ENCODE measurements at regions not wholly inside any gene's neighbourhood (a gene's known extent, or its start where the extent isn't known, plus 50 kb on each side); places are given as distances from the start of the nearest gene placed in this dataset.

DNA sequence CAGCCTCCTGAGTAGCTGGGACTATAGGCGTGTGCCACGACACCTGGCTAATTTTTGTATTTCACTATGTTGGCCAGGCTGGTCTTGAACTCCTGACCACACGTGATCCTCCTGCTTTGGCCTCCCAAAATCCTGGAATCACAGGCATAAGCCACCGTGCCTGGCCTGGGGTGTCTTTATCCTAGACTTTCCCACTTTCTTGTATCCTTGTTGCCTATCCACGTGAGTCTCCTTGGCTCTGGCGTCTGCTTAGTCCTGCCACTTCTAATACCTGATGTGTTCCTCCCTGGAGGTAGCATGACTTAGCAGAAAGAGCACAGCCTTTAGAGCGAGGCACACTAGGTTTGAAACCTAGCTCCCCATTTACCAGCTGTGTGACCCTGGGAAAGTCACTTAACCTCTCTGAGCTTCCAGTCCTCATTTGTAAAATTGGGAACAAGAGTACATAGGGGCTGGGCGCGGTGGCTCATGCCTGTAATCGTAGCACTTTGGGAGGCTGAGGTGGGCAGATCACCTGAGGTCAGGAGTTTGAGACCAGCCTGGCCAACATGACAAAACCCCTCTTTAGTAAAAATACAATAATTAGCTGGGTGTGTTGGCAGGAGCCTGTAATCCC is 344.6 kb downstream of the TYW1 start:
- H3K36me3 ChIP-seq (ENCODE audit: insufficient read depth, low read length, poor library complexity, severe bottlenecking): no peaks in the 10 kb centered on the region
- H3K9me3 ChIP-seq (ENCODE audit: low read depth, low read length, poor library complexity, severe bottlenecking): no peaks in the 10 kb centered on the region
- TF ChIP-seq, protein P1, sequence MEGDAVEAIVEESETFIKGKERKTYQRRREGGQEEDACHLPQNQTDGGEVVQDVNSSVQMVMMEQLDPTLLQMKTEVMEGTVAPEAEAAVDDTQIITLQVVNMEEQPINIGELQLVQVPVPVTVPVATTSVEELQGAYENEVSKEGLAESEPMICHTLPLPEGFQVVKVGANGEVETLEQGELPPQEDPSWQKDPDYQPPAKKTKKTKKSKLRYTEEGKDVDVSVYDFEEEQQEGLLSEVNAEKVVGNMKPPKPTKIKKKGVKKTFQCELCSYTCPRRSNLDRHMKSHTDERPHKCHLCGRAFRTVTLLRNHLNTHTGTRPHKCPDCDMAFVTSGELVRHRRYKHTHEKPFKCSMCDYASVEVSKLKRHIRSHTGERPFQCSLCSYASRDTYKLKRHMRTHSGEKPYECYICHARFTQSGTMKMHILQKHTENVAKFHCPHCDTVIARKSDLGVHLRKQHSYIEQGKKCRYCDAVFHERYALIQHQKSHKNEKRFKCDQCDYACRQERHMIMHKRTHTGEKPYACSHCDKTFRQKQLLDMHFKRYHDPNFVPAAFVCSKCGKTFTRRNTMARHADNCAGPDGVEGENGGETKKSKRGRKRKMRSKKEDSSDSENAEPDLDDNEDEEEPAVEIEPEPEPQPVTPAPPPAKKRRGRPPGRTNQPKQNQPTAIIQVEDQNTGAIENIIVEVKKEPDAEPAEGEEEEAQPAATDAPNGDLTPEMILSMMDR (conservative IDR thresholded peaks at IDR 0.05; ENCODE audit: low read depth, low read length): no peak
- ChIA-PET POLR2A (ENCODE audit: low non-redundant PET) (no interaction called here), CTCF (no interaction called here)
- H3K27me3 ChIP-seq (replicated peaks; ENCODE audit: insufficient read depth, low read depth, low read length, poor library complexity): no peaks in the 10 kb centered on the region
- H3K4me3 ChIP-seq (ENCODE audit: low read depth, low read length, poor library complexity, severe bottlenecking): no peak overlapping the region
- intact Hi-C loops (cut with micrococcal nuclease; ENCODE audit: unreplicated experiment): no loop called here
- no peak overlapping the region for H3K27ac ChIP-seq (ENCODE audit: low read depth, low read length, poor library complexity, severe bottlenecking)
- no peaks in the 10 kb centered on the region for H3K4me1 ChIP-seq (ENCODE audit: insufficient read depth, low read length, poor library complexity, severe bottlenecking)
- no peak for DNase-seq (ENCODE audit: low spot score)
- BruUV-seq (replicated peaks): no TSS peak

DNA sequence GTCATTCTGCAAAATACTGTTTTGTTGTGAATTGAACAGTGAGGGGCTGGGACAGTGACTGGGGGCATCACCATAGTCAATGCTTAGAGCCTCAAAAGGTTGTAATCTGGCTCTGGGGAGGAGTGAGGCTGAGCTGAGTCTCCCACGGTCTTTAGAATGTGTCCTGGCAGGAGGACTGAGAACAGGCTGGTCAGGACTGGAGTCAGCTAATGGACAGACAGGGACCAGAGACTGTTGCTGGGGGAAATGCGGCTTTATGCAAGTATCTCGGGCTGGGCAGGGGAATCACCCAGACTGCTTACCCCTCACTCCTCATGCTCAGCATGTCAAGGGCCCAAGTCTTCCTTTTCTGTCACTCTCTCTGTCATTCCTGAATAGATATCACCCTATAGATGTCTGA is 346.5 kb downstream of the TYW1 start:
- BruUV-seq (replicated peaks): no TSS peak
- TF ChIP-seq EZH2 (IDR thresholded peaks at IDR 0.05; ENCODE audit: borderline replicate concordance, low read depth, low read length, poor library complexity, severe bottlenecking): no peak
- TF ChIP-seq, protein P1 (conservative IDR thresholded peaks at IDR 0.05; ENCODE audit: low read depth, low read length): no peak
- Histone ChIP-seq H3K36me3 (ENCODE audit: insufficient read depth, low read length, poor library complexity, severe bottlenecking) (no peaks in the 10 kb centered on the region), H3K9me3 (ENCODE audit: low read depth, low read length, poor library complexity, severe bottlenecking) (no peaks in the 10 kb centered on the region), H3K4me3 (ENCODE audit: low read depth, low read length, poor library complexity, severe bottlenecking) (no peak overlapping the region), H3K4me1 (ENCODE audit: insufficient read depth, low read length, poor library complexity, severe bottlenecking) (no peaks in the 10 kb centered on the region), H3K27ac (ENCODE audit: low read depth, low read length, poor library complexity, severe bottlenecking) (no peak overlapping the region), H3K27me3 (replicated peaks; ENCODE audit: insufficient read depth, low read depth, low read length, poor library complexity) (no peaks in the 10 kb centered on the region)
- intact Hi-C loops (cut with micrococcal nuclease; ENCODE audit: unreplicated experiment): no loop called here
- DNase-seq (ENCODE audit: low spot score): no peak
- ChIA-PET POLR2A (ENCODE audit: low non-redundant PET) (no interaction called here), CTCF (no interaction called here)

DNA sequence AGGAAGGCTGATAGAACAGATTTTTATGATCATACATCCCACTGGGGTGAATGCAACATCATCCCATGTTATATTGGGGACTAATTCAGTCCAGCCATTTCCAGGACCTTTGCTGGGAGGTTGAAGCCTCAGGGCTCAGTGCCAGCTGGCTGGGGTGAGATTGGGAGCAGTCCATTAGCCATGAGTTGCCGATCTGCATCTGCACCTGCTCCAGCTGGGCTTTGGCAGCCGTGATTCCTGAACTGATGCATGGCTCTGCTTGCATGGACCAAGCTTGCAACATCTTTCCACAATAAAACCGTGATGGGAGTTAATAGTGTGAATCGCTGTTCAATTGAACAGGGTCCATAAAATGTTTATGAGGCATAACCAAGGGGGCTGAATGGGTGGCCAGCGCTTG is 346.9 kb downstream of the TYW1 start:
- H3K27me3 ChIP-seq (replicated peaks; ENCODE audit: insufficient read depth, low read depth, low read length, poor library complexity): no peaks in the 10 kb centered on the region
- no peak overlapping the region for H3K27ac ChIP-seq (ENCODE audit: low read depth, low read length, poor library complexity, severe bottlenecking)
- POLR2A ChIA-PET (ENCODE audit: low non-redundant PET): no interaction called here
- H3K4me1 ChIP-seq (ENCODE audit: insufficient read depth, low read length, poor library complexity, severe bottlenecking): no peaks in the 10 kb centered on the region
- TF ChIP-seq, protein P1 (conservative IDR thresholded peaks at IDR 0.05; ENCODE audit: low read depth, low read length): no peak
- no peak for TF ChIP-seq EZH2 (IDR thresholded peaks at IDR 0.05; ENCODE audit: borderline replicate concordance, low read depth, low read length, poor library complexity, severe bottlenecking)
- no peak overlapping the region for H3K4me3 ChIP-seq (ENCODE audit: low read depth, low read length, poor library complexity, severe bottlenecking)
- CTCF ChIA-PET: no interaction called here
- H3K36me3 ChIP-seq (ENCODE audit: insufficient read depth, low read length, poor library complexity, severe bottlenecking): no peaks in the 10 kb centered on the region
- intact Hi-C loops (cut with micrococcal nuclease; ENCODE audit: unreplicated experiment): no loop called here
- no peaks in the 10 kb centered on the region for H3K9me3 ChIP-seq (ENCODE audit: low read depth, low read length, poor library complexity, severe bottlenecking)
- BruUV-seq (replicated peaks): no TSS peak
- no peak for DNase-seq (ENCODE audit: low spot score)

All from A673 (cell line).